ENCODE measurements at regions not wholly inside any gene's neighbourhood (a gene's known extent, or its start where the extent isn't known, plus 50 kb on each side); places are given as distances from the start of the nearest gene placed in this dataset.

GRCh38 chr6:154606457-154606856 is 96.0 kb upstream of the CNKSR3 start:
- no peak for FAIRE-seq
- no peak for TF ChIP-seq CTCF (IDR thresholded peaks at IDR 0.05; ENCODE audit: insufficient read depth, missing control alignments)
- DNase-seq (ENCODE audit: insufficient read length, low spot score) = no peak

DNA sequence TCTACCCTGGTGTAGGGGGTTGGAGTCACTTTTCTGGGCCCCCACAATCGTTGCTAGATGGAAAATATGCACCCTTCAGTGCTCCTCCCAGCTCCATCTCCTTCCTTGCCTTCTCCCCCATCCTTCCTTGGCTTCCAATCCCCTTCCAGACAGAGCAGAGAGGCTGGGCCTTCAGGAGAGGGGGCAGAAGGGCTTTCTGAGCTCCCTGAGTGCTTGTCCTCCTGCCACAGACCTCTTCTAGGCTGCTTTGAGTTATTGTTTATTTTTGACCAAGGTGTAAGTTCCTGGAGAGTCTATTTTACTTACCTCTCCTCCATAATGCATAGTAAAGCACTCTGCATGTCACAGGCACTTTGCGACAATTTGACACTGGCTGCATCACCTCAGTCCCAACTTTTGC is 96.4 kb upstream of the CNKSR3 start:
- DNase-seq (ENCODE audit: insufficient read length, low spot score) (no peak), FAIRE-seq (no peak)
- TF ChIP-seq CTCF (IDR thresholded peaks at IDR 0.05; ENCODE audit: insufficient read depth, missing control alignments) = no peak

DNA sequence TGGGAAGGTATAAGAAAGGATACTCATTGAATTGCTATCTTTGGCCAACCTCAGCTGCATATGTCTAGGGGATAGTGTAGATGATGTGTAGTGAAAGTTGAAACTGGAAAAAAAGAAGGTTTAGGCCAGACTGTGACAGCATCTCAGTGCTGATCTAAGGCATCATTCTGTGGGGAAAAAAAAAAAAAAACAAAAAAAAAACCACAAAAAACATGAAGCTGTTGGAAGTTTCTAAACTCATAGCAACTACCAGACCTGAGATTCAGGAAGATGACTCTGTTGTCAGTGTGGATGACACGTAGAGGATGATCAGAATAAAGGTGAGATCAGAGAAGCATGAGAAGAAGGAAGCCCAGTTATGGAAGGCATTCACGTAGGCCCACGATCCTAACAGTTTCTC is 100.8 kb upstream of the CNKSR3 start:
- no peak for DNase-seq (ENCODE audit: insufficient read length, low spot score)
- TF ChIP-seq CTCF (IDR thresholded peaks at IDR 0.05; ENCODE audit: insufficient read depth, missing control alignments) = no peak
- no peak for FAIRE-seq

DNA sequence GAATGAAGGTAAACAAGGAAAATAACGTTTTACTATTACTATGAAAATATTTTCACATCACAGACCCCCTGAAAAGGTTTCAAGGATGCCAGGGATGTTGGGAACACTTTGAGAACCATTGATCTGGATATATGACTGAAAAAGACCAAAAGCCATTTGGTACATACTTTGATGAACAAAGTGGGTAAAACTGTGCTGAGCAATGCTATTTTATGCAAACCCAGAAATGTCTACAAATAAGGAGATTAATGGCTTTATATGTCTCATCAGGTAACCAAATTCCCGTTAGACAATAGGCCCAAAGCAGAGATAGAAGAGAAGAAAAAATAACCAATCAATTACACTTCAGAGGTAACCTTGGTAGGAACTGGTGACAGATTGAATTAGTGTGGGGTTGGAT is 101.4 kb upstream of the CNKSR3 start:
- no peak for DNase-seq (ENCODE audit: insufficient read length, low spot score)
- TF ChIP-seq CTCF (IDR thresholded peaks at IDR 0.05; ENCODE audit: insufficient read depth, missing control alignments) = no peak
- no peak for FAIRE-seq

- no peak for TF ChIP-seq CTCF (IDR thresholded peaks at IDR 0.05; ENCODE audit: insufficient read depth, missing control alignments)
- no peak for FAIRE-seq
- no peak for DNase-seq (ENCODE audit: insufficient read length, low spot score)
Observed at GRCh38 chr6:154613137-154613676, 102.7 kb upstream of the CNKSR3 start.

GRCh38 chr6:154614101-154614500 is 103.6 kb upstream of the CNKSR3 start:
- DNase-seq (ENCODE audit: insufficient read length, low spot score) (no peak), FAIRE-seq (no peak)
- TF ChIP-seq CTCF (IDR thresholded peaks at IDR 0.05; ENCODE audit: insufficient read depth, missing control alignments) = no peak

- TF ChIP-seq CTCF (IDR thresholded peaks at IDR 0.05; ENCODE audit: insufficient read depth, missing control alignments) = no peak
- no peak for DNase-seq (ENCODE audit: insufficient read length, low spot score)
- FAIRE-seq = no peak
Observed at GRCh38 chr6:154614641-154615040, 104.2 kb upstream of the CNKSR3 start.

All from D721Med (cell line).